HEK293T (cell line): ENCODE measurements at regions not wholly inside any gene's neighbourhood (a gene's known extent, or its start where the extent isn't known, plus 50 kb on each side); places are given as distances from the start of the nearest gene placed in this dataset.

ENCODE experiments used
- CTCF ChIA-PET: fragments of 350-600 bp; formaldehyde crosslinking; extraction: SDS; loops from one replicate; lab custom pipeline; 2021; ENCODE audit warnings: antibody characterized with exemption, inconsistent platforms; lab: Yijun Ruan, JAX
- POLR2A ChIA-PET: fragments of 350-600 bp; formaldehyde crosslinking; extraction: SDS; loops from one replicate; lab custom pipeline; 2020; ENCODE audit warnings: antibody characterized with exemption, inconsistent platforms; lab: Yijun Ruan, JAX
- DNase-seq: peaks from one replicate; pipeline ENCODE4 v3.0.0; 2012; ENCODE audit warnings: mixed read lengths; ENCODE audit errors: extremely low spot score
- ARNT ChIP-seq: fragments of 450-650 bp; IDR thresholded peaks from 2 replicates; pipeline ENCODE4 v1.6.1; 2017; ENCODE audit warnings: mild to moderate bottlenecking
- BHLHE40 ChIP-seq: fragments of 450-650 bp; IDR thresholded peaks from 2 replicates; pipeline ENCODE4 v1.6.1; 2016; ENCODE audit warnings: mild to moderate bottlenecking, moderate library complexity, borderline replicate concordance
- CTBP1 ChIP-seq: fragments of 450-650 bp; IDR thresholded peaks from 2 replicates; pipeline ENCODE4 v1.6.1; 2016; ENCODE audit warnings: borderline replicate concordance
- ELF4 ChIP-seq: fragments of 450-650 bp; IDR thresholded peaks from 2 replicates; pipeline ENCODE4 v1.6.1; 2017; ENCODE audit warnings: antibody characterized with exemption
- FOXA1 ChIP-seq: fragments of 450-650 bp; IDR thresholded peaks from 2 replicates; pipeline ENCODE4 v1.6.1; 2016; ENCODE audit warnings: mild to moderate bottlenecking
- FOXK2 ChIP-seq: fragments of 450-650 bp; IDR thresholded peaks from 2 replicates; pipeline ENCODE4 v1.6.1; 2016; ENCODE audit warnings: mild to moderate bottlenecking
- FOXM1 ChIP-seq: fragments of 450-650 bp; IDR thresholded peaks from 2 replicates; pipeline ENCODE4 v1.6.1; 2017; ENCODE audit warnings: mild to moderate bottlenecking, borderline replicate concordance
- HDGF ChIP-seq: fragments of 450-650 bp; IDR thresholded peaks from 2 replicates; pipeline ENCODE4 v1.6.1; 2017; ENCODE audit warnings: antibody characterized with exemption, borderline replicate concordance
- L3MBTL2 ChIP-seq: fragments of 450-650 bp; conservative IDR thresholded peaks from 2 replicates; pipeline ENCODE4 v1.6.1; 2016; ENCODE audit warnings: mild to moderate bottlenecking
- LEF1 ChIP-seq: fragments of 450-650 bp; IDR thresholded peaks from 2 replicates; pipeline ENCODE4 v1.6.1; 2017; ENCODE audit warnings: mild to moderate bottlenecking, borderline replicate concordance
- NFRKB ChIP-seq: fragments of 450-650 bp; IDR thresholded peaks from 2 replicates; pipeline ENCODE4 v1.6.1; 2016; ENCODE audit warnings: mild to moderate bottlenecking, moderate library complexity
- SP1 ChIP-seq: fragments of 450-650 bp; IDR thresholded peaks from 2 replicates; pipeline ENCODE4 v1.6.1; 2017
- SUZ12 ChIP-seq: fragments of 450-650 bp; IDR thresholded peaks from 2 replicates; pipeline ENCODE4 v1.6.1; 2016; ENCODE audit warnings: mild to moderate bottlenecking
- TARDBP ChIP-seq: fragments of 450-650 bp; IDR thresholded peaks from 2 replicates; pipeline ENCODE4 v1.6.1; 2016
- ZNF384 ChIP-seq: fragments of 450-650 bp; IDR thresholded peaks from 2 replicates; pipeline ENCODE4 v1.6.1; 2016
- TF ChIP-seq, protein P1 (sequence below): fragments of 450-650 bp; IDR thresholded peaks from 2 replicates; pipeline ENCODE4 v1.6.1; 2016

DNA sequence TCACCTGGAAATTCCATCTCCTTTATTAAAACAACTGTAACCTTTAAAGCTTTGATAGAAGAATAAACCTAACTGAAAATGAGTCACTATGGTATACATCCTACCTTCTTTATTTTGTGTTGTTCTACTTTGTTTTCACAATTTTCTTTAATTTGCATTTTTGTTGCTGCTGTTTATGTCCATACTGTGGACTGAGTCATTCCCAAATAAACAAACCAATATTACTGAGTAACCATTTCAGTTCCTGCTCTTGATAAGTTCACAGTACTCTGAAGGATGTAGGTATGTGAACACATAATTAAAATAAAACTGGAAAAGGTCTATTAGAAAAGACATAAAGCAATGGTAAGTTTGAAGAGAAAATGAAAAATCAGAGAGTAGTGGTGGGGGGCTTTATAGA is 528.5 kb upstream of the GOLIM4 start:
- no peak for TF ChIP-seq ZNF384
- no peak for TF ChIP-seq ARNT
- POLR2A ChIA-PET = no interaction called here
- CTCF ChIA-PET = no interaction called here
- DNase-seq = no peak

DNA sequence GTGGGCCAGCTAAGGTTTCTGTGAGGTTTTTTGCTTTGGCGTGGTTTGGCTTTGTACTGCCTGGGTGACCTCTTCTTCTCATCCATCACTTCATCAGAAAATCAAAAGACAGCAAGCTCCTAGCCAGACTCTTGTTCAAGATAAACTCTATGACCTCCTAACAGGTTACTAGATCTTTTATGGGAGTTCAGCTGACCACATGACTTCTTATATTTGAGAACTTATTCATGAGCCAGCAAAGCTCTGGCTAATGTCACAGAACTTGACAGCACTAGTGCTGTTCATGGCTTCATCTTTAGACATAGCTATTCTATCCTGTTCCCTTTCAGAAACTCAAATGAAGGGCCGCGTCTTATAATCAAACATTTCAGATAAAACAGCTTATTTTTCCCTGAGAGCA is 527.1 kb upstream of the GOLIM4 start:
- no peak for DNase-seq
- TF ChIP-seq, protein P1, sequence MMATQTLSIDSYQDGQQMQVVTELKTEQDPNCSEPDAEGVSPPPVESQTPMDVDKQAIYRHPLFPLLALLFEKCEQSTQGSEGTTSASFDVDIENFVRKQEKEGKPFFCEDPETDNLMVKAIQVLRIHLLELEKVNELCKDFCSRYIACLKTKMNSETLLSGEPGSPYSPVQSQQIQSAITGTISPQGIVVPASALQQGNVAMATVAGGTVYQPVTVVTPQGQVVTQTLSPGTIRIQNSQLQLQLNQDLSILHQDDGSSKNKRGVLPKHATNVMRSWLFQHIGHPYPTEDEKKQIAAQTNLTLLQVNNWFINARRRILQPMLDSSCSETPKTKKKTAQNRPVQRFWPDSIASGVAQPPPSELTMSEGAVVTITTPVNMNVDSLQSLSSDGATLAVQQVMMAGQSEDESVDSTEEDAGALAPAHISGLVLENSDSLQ = peak; percentile 48; the same call in 1 of the 2 replicates
- TF ChIP-seq NFRKB = no peak
- CTCF ChIA-PET = interaction anchor here (0.5 to 0.6 kb wide), 2 partner anchors 30 to 70 kb away, joined by 3 read pairs; no protein-coding TSS in a partner anchor
- POLR2A ChIA-PET = no interaction called here

DNA sequence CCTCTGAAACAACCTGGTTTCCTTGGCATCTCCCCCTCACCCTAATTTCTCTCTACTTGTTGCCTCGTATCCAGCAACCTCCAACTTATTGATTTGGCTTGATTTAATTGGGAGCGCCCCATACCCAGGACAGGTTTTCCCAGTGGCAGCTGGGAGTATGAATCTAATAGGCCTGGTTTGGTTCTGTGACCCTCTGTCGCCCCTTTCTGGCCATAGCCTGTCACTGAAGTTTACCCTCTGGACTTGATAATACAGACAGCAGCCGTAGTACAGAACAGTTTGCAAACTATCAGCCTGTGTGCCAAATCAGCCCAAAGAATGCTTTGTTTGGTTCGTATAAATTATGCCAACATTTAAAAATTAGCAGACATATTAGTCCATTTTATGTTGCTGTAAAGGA is 525.1 kb upstream of the GOLIM4 start:
- ChIA-PET POLR2A (no interaction called here), CTCF (interaction anchor here (0.9 to 1.6 kb wide), 4 partner anchors 227 to 933 kb away, joined by 3 to 6 read pairs (median 3); no protein-coding TSS in a partner anchor)
- peak; percentile 68 for DNase-seq
- no peak for TF ChIP-seq TARDBP
- TF ChIP-seq CTBP1 = no peak
- no peak for TF ChIP-seq FOXM1
- no peak for TF ChIP-seq LEF1
- no peak for TF ChIP-seq ZNF384
- TF ChIP-seq SP1 = no peak
- TF ChIP-seq FOXK2 = no peak
- no peak for TF ChIP-seq FOXA1
- no peak for TF ChIP-seq SUZ12
- no peak for TF ChIP-seq HDGF

DNA sequence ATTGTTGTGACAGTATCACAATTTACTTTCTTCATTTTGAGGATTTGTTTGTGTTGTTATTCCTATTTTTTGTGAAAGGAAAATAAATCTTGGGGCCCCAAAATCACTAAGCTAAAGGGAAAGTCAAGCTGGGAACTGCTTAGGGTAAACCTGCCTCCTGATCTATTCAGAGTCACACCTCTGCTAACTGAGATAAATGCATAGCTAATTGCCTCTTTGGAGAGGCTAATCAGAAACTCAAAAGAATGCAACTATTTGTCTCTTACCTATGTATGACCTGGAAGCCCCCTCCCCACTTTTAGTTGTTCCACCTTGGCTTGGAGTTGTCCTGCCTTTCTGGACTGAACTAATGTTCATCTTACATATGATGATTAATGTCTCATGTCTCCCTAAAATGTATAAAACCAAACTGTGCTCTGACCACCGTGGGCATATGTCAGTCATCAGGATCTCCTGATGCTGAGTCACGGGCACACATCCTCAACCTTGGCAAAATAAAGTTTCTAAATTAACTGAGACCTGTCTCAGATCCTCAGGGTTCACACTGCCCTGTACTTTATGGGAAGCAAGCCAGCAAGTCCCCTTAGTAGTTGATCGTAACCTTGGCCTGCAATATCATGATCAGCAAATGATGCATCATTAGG is 523.2 kb upstream of the GOLIM4 start:
- TF ChIP-seq NFRKB (no peak), LEF1 (no peak)
- ChIA-PET POLR2A (no interaction called here), CTCF (no interaction called here)
- no peak for DNase-seq

DNA sequence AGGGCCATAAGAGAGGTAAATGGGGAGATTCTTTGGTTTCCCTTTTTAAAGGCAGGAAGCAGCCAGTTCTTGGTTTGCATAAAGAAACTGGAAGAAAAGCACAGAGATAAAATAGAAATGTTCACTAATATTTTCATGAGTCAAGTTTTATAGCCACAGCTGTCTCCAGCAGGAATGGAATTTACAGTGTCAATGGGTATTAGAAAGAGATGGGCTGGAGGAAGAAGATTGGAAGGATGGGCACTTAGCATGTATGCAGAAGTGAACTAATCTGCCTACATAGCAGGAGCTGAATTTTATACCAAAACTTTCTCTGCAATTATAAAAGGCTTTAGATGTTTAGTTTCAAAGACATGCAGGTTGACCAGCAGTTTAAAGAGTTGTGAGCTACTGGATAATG is 521.9 kb upstream of the GOLIM4 start:
- ChIA-PET POLR2A (no interaction called here), CTCF (interaction anchor here (0.8 kb wide), 1 partner anchor 417 kb away, joined by 3 read pairs; no protein-coding TSS in a partner anchor)
- DNase-seq = no peak
- TF ChIP-seq FOXK2 (no peak), HDGF (no peak), NFRKB (no peak), SP1 (no peak), ARNT (no peak), ELF4 (no peak), FOXM1 (no peak), SUZ12 (no peak), BHLHE40 (no peak), ZNF384 (no peak), LEF1 (no peak), TARDBP (no peak)
- TF ChIP-seq, protein P1 = no peak

DNA sequence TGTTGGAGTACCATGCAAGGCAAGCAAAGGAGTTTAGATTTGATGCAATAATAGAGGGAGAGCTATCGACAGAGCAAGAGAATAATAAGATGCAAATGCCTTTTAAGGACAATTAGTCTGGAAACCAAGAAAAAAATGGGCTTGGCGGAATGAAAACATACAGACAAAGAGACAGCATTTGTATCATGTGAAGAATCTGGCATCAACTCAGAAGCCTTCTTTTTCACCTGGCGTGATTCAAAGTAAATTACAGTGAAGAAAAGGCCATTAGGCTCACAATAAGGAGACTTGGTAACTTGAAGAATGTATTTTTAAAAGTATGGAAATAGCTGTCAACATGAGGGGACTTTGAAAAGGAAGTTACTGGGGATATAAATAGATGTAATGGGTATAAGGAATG is 521.2 kb upstream of the GOLIM4 start:
- TF ChIP-seq LEF1 (no peak), ARNT (no peak), L3MBTL2 (no peak)
- DNase-seq = no peak
- ChIA-PET POLR2A (no interaction called here), CTCF (no interaction called here)

DNA sequence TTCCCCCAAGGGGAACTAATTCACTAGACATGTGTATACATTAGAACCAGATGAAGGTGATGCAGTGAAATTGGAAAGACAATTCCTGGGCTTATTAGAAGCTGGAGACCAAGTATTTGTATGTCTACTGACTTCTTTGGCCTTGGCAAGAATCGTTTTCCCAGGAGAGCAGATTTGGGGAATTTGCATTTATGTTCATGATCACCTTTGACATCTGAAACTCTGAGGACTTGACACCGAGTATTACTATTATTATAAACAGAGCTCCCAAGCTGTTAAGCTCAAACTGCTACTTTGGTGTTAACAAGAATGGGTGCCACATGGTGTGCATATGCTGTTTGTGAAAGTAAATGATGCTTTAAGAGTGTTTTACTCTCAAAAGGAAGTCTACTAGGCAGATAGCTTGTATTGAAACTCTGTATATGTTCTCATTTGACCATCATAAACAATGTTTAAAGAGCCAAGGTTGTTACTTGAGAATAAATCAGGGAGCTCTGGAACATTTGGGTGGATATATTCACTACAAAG is 519.8 kb upstream of the GOLIM4 start:
- no peak for TF ChIP-seq SUZ12
- no peak for TF ChIP-seq L3MBTL2
- TF ChIP-seq NFRKB = no peak
- no peak for TF ChIP-seq ZNF384
- no peak for TF ChIP-seq ELF4
- TF ChIP-seq, protein P1 = no peak
- TF ChIP-seq HDGF = no peak
- no peak for TF ChIP-seq CTBP1
- TF ChIP-seq ARNT = no peak
- TF ChIP-seq FOXM1 = no peak
- TF ChIP-seq LEF1 = no peak
- TF ChIP-seq FOXK2 = no peak
- TF ChIP-seq FOXA1 = no peak
- TF ChIP-seq TARDBP = no peak
- TF ChIP-seq SP1 = no peak
- no peak for DNase-seq
- POLR2A ChIA-PET = no interaction called here
- CTCF ChIA-PET = no interaction called here
